Type B pancreatic cell (in vitro differentiated cells): ENCODE measurements at regions not wholly inside any gene's neighbourhood (a gene's known extent, or its start where the extent isn't known, plus 50 kb on each side); places are given as distances from the start of the nearest gene placed in this dataset.

Source experiments
- DNase-seq: peaks from one replicate; pipeline ENCODE4 v3.0.0; 2021; ENCODE audit warnings: mixed read lengths; ENCODE audit not compliant: unreplicated experiment; ENCODE audit errors: extremely low spot score
- H3K27ac Mint-ChIP-seq: 2 replicates; pipeline ENCODE4 v1.8.0; 2021; ENCODE audit warnings: mild to moderate bottlenecking, mixed read lengths
- H3K27me3 Mint-ChIP-seq: 2 replicates; pipeline ENCODE4 v1.8.0; 2021; ENCODE audit warnings: mixed read lengths
- H3K36me3 Mint-ChIP-seq: 2 replicates; pipeline ENCODE4 v1.8.0; 2021; ENCODE audit warnings: mixed read lengths
- H3K4me1 Mint-ChIP-seq: one replicate; pipeline ENCODE4 v1.8.0; 2021; ENCODE audit warnings: mixed read lengths; ENCODE audit not compliant: unreplicated experiment
- H3K4me3 Mint-ChIP-seq: 2 replicates; pipeline ENCODE4 v1.8.0; 2021; ENCODE audit warnings: mild to moderate bottlenecking, mixed read lengths
- H3K9me3 Mint-ChIP-seq: 2 replicates; pipeline ENCODE4 v1.8.0; 2021; ENCODE audit warnings: mixed read lengths
- CTCF ChIP-seq: fragments of 200-600 bp; sonication (generic); conservative IDR thresholded peaks from 2 replicates; pipeline ENCODE4 v1.5.0; 2021; ENCODE audit warnings: antibody characterized with exemption, mild to moderate bottlenecking

- peaks cover 3% of the 10 kb centered on the region for H3K4me1 Mint-ChIP-seq
- TF ChIP-seq CTCF = no peak
- H3K27ac Mint-ChIP-seq = no peak overlapping the region
- no peaks in the 10 kb centered on the region for H3K27me3 Mint-ChIP-seq
- no peak overlapping the region for H3K4me3 Mint-ChIP-seq
- no peaks in the 10 kb centered on the region for H3K36me3 Mint-ChIP-seq
- DNase-seq = no peak
- H3K9me3 Mint-ChIP-seq = peaks cover 16% of the 10 kb centered on the region
These were observed 320.2 kb downstream of the MAP2K6 start for GRCh38 chr17:69734656-69735055.

GRCh38 chr17:69735285-69735684 is 320.8 kb downstream of the MAP2K6 start:
- Mint-ChIP-seq H3K27me3 (no peaks in the 10 kb centered on the region), H3K9me3 (peaks cover 19% of the 10 kb centered on the region), H3K27ac (no peak overlapping the region), H3K36me3 (no peaks in the 10 kb centered on the region), H3K4me1 (peaks cover 3% of the 10 kb centered on the region), H3K4me3 (no peak overlapping the region)
- no peak for TF ChIP-seq CTCF
- DNase-seq = no peak

GRCh38 chr17:69743091-69743490 is 328.6 kb downstream of the MAP2K6 start:
- H3K27me3 Mint-ChIP-seq = no peaks in the 10 kb centered on the region
- H3K4me3 Mint-ChIP-seq = no peak overlapping the region
- no peak for TF ChIP-seq CTCF
- no peaks in the 10 kb centered on the region for H3K36me3 Mint-ChIP-seq
- H3K27ac Mint-ChIP-seq = no peak overlapping the region
- DNase-seq = no peak
- H3K9me3 Mint-ChIP-seq = peaks cover 12% of the 10 kb centered on the region
- H3K4me1 Mint-ChIP-seq = no peaks in the 10 kb centered on the region

- no peaks in the 10 kb centered on the region for H3K27me3 Mint-ChIP-seq
- peaks cover 4% of the 10 kb centered on the region for H3K9me3 Mint-ChIP-seq
- no peaks in the 10 kb centered on the region for H3K4me1 Mint-ChIP-seq
- no peak overlapping the region for H3K27ac Mint-ChIP-seq
- no peak for DNase-seq
- H3K36me3 Mint-ChIP-seq = no peaks in the 10 kb centered on the region
- no peak overlapping the region for H3K4me3 Mint-ChIP-seq
- no peak for TF ChIP-seq CTCF
These were observed 330.1 kb downstream of the MAP2K6 start for GRCh38 chr17:69744512-69745070.

GRCh38 chr17:69749911-69750310 is 325.1 kb upstream of the KCNJ16 start:
- Mint-ChIP-seq H3K4me1 (no peaks in the 10 kb centered on the region), H3K36me3 (no peaks in the 10 kb centered on the region), H3K9me3 (no peaks in the 10 kb centered on the region), H3K27ac (no peak overlapping the region), H3K4me3 (no peak overlapping the region), H3K27me3 (no peaks in the 10 kb centered on the region)
- DNase-seq = no peak
- no peak for TF ChIP-seq CTCF
